Astrocyte (in vitro differentiated cells and primary cell): ENCODE measurements at regions not wholly inside any gene's neighbourhood (a gene's known extent, or its start where the extent isn't known, plus 50 kb on each side); places are given as distances from the start of the nearest gene placed in this dataset.

ENCODE experiments used
- CTCF ChIP-seq: IDR thresholded peaks from 2 replicates; pipeline ENCODE4 v1.5.1; 2011; ENCODE audit warnings: low read depth, mild to moderate bottlenecking, inconsistent platforms, low read length, moderate library complexity; ENCODE audit not compliant: insufficient read depth
- EZH2 ChIP-seq: IDR thresholded peaks from 2 replicates; pipeline ENCODE4 v1.6.1; 2012; ENCODE audit warnings: mild to moderate bottlenecking, low read length, inconsistent platforms; ENCODE audit not compliant: insufficient read depth

GRCh38 chr5:163712011-163712410 is 206.6 kb downstream of the MAT2B start:
- TF ChIP-seq CTCF, result no peak
- TF ChIP-seq EZH2, result no peak
